ENCODE measurements at regions not wholly inside any gene's neighbourhood (a gene's known extent, or its start where the extent isn't known, plus 50 kb on each side); places are given as distances from the start of the nearest gene placed in this dataset.

GRCh38 chr19:31907661-31908060, 437.7 kb upstream of the ZNF507 start:
- Histone ChIP-seq H3K27ac (no peak overlapping the region), H3K4me3 (no peak overlapping the region), H3K4me1 (no peaks in the 10 kb centered on the region), H3K27me3 (no peaks in the 10 kb centered on the region), H3K9me3 (no peaks in the 10 kb centered on the region), H3K36me3 (no peaks in the 10 kb centered on the region)
- no peak for DNase-seq
- WGBS, 2 donors (ENCODE audit: low coverage in 1 of 2) = 20 to 29% methylated on average over 1 of the region's 1 CpG
- intact Hi-C loops (cut with DNase I; ENCODE audit: low total_unique reads) (no loop called here), in situ Hi-C loops (cut with MboI; ENCODE audit: low pct_ligation_motif_present in 1 of 4, low pct_unique_long_range_greater_than_20kb in 1 of 4, low sequenced_read_pairs in 3 of 4) (no loop called here)
- no peak for TF ChIP-seq POLR2AphosphoS5 (IDR thresholded peaks at IDR 0.05)
- no peak for TF ChIP-seq POLR2A (IDR thresholded peaks at IDR 0.05)
- TF ChIP-seq EP300 (IDR thresholded peaks at IDR 0.05; ENCODE audit: low read depth) = no peak
- TF ChIP-seq CTCF (IDR thresholded peaks at IDR 0.05) = no peak

GRCh38 chr19:31908080-31908479, 437.3 kb upstream of the ZNF507 start:
- no peaks in the 10 kb centered on the region for H3K36me3 ChIP-seq
- in situ Hi-C loops (cut with MboI; ENCODE audit: low pct_ligation_motif_present in 1 of 4, low pct_unique_long_range_greater_than_20kb in 1 of 4, low sequenced_read_pairs in 3 of 4) = no loop called here
- no peaks in the 10 kb centered on the region for H3K9me3 ChIP-seq
- TF ChIP-seq POLR2AphosphoS5 (IDR thresholded peaks at IDR 0.05) (no peak), POLR2A (IDR thresholded peaks at IDR 0.05) (no peak), CTCF (IDR thresholded peaks at IDR 0.05) (no peak), EP300 (IDR thresholded peaks at IDR 0.05; ENCODE audit: low read depth) (no peak)
- H3K4me3 ChIP-seq = no peak overlapping the region
- intact Hi-C loops (cut with DNase I; ENCODE audit: low total_unique reads) = no loop called here
- H3K4me1 ChIP-seq = no peaks in the 10 kb centered on the region
- no peak for DNase-seq
- H3K27me3 ChIP-seq = no peaks in the 10 kb centered on the region
- 76 to 83% methylated on average over 3 of the region's 3 CpGs for WGBS, 2 donors (ENCODE audit: low coverage in 1 of 2)
- no peak overlapping the region for H3K27ac ChIP-seq

- no peaks in the 10 kb centered on the region for H3K36me3 ChIP-seq
- no peak overlapping the region for H3K4me3 ChIP-seq
- H3K9me3 ChIP-seq = no peaks in the 10 kb centered on the region
- in situ Hi-C loops (cut with MboI; ENCODE audit: low pct_ligation_motif_present in 1 of 4, low pct_unique_long_range_greater_than_20kb in 1 of 4, low sequenced_read_pairs in 3 of 4) = no loop called here
- intact Hi-C loops (cut with DNase I; ENCODE audit: low total_unique reads) = no loop called here
- no peaks in the 10 kb centered on the region for H3K27me3 ChIP-seq
- 60% methylated on average over 10 of the region's 10 CpGs; no CpG with 5 or more reads in 1 of the 2 donors for WGBS, 2 donors (ENCODE audit: low coverage in 1 of 2)
- H3K4me1 ChIP-seq = no peaks in the 10 kb centered on the region
- TF ChIP-seq POLR2A (IDR thresholded peaks at IDR 0.05) = no peak
- no peak for TF ChIP-seq EP300 (IDR thresholded peaks at IDR 0.05; ENCODE audit: low read depth)
- TF ChIP-seq CTCF (IDR thresholded peaks at IDR 0.05) = no peak
- no peak for TF ChIP-seq POLR2AphosphoS5 (IDR thresholded peaks at IDR 0.05)
- no peak overlapping the region for H3K27ac ChIP-seq
- DNase-seq = no peak
Observed at GRCh38 chr19:31908496-31909225, 436.7 kb upstream of the ZNF507 start.

- no peak for TF ChIP-seq POLR2A (IDR thresholded peaks at IDR 0.05)
- no peak for TF ChIP-seq POLR2AphosphoS5 (IDR thresholded peaks at IDR 0.05)
- TF ChIP-seq CTCF (IDR thresholded peaks at IDR 0.05) = no peak
- no peak for TF ChIP-seq EP300 (IDR thresholded peaks at IDR 0.05; ENCODE audit: low read depth)
- no peak overlapping the region for H3K4me3 ChIP-seq
- no peak for DNase-seq
- WGBS, 2 donors (ENCODE audit: low coverage in 1 of 2) = 47% methylated on average over 6 of the region's 6 CpGs; no CpG with 5 or more reads in 1 of the 2 donors
- H3K27me3 ChIP-seq = no peaks in the 10 kb centered on the region
- intact Hi-C loops (cut with DNase I; ENCODE audit: low total_unique reads) = no loop called here
- in situ Hi-C loops (cut with MboI; ENCODE audit: low pct_ligation_motif_present in 1 of 4, low pct_unique_long_range_greater_than_20kb in 1 of 4, low sequenced_read_pairs in 3 of 4) = no loop called here
- no peaks in the 10 kb centered on the region for H3K36me3 ChIP-seq
- no peaks in the 10 kb centered on the region for H3K4me1 ChIP-seq
- no peak overlapping the region for H3K27ac ChIP-seq
- no peaks in the 10 kb centered on the region for H3K9me3 ChIP-seq
Observed at GRCh38 chr19:31910224-31910623, 435.2 kb upstream of the ZNF507 start.

Data from transverse colon (tissue), 4 donors.